Stimulated activated CD4-positive, alpha-beta T cell treated with anti-CD3 and anti-CD28 coated beads, Interleukin-2, amount 100 ng/mL, for 4 hours (primary cell): ENCODE measurements at regions not wholly inside any gene's neighbourhood (a gene's known extent, or its start where the extent isn't known, plus 50 kb on each side); places are given as distances from the start of the nearest gene placed in this dataset.
"Not testable (repeated sequence)": the region's sequence is repeated elsewhere in the genome, so short reads cannot be mapped to it uniquely, and the experiment has no call there.

Experiments used
- DNase-seq: peaks from one replicate; pipeline ENCODE4 v3.0.0-alpha.2; 2020; ENCODE audit warnings: low read depth

DNA sequence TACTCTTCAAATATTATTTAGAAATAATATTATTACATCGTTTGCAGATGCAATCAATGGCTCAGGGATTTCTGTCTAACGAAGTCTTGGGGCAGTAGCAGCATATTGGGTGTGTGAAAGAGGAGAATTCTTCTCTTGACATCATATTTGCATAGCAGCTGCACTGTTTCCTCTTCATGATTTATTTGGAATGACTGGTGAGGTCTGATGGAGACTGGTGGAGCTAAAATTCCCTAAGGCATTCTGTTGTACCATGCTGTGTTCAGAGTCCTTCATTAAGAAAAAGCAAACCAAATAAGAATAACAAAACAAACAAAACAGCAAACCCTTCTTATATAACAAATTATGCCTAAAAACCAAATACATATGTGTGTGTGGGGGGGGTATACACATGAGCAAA, 177.6 kb downstream of the DIRAS2 start:
- no peak for DNase-seq

- DNase-seq, result no peak
Observed at GRCh38 chr9:90466441-90466840, 176.2 kb downstream of the DIRAS2 start.

DNA sequence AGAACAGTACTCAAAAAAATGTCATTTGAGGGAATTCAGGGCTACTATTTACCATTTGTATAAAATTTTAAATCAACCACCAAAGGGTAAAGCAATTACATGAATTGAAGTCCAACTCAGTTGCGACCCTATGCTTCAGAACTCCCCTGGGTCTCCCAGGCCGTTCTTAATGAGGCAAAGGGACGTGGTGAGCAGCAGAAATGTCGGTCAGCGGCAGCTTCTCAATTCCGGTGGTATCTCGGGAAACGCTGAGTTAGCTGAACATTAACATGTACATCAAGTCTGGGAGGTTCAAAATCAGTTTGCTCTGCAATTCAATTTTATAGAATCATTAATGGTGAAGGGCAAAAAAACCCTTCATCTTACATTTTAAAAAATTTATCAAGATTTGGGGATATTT, 173.2 kb downstream of the DIRAS2 start:
- no peak for DNase-seq

GRCh38 chr9:90469865-90470387, 172.7 kb downstream of the DIRAS2 start:
- no peak for DNase-seq

- DNase-seq, result no peak
Observed at GRCh38 chr9:90476058-90476457, 166.6 kb downstream of the DIRAS2 start.

DNA sequence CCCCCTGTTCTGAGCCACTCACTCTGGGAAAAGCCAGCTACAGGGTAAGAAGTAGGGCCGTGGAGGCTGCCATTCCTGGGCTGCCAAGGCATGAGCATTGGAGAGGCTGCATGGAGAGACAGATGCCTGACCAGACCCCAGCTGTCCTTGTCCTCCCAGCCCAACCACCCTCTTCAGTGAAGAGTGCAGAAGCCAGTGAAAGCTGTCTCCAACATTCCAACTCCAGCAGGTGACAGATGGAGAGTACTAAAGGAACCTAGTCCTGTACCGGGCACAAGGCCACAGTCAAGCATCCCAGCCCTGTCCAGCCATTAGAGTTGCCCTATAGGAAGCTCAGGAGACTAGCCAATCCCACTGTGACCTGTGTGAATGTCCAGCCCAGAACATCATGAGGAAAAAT, 165.1 kb downstream of the DIRAS2 start:
- no peak for DNase-seq

GRCh38 chr9:90478821-90479220, 163.8 kb downstream of the DIRAS2 start:
- DNase-seq, result no peak

DNA sequence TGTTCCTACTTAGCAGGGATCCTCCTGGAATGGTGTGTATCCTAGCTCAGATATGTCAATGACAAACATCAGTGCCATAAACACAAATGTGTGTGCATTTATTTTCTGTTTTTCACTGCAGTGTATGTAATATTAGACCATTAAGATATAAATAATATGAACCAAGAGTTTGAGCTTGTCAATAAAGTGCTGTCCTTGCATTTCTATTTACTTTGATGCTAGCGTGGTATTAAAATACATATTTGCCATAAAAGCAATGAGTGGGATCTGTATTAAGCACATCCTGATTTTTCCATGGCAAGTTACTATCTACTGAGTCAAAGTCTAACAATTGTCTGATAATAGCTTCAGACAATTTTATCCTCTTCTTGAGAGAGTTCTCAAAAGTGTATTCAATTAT, 157.6 kb downstream of the DIRAS2 start:
- DNase-seq, result no peak

GRCh38 chr9:90489066-90489465, 153.6 kb downstream of the DIRAS2 start:
- no peak for DNase-seq

GRCh38 chr9:90499761-90500160, 142.9 kb downstream of the DIRAS2 start:
- no peak for DNase-seq

GRCh38 chr9:90502134-90502533, 140.5 kb downstream of the DIRAS2 start:
- DNase-seq, result no peak

GRCh38 chr9:90504486-90504885, 138.1 kb downstream of the DIRAS2 start:
- no peak for DNase-seq

GRCh38 chr9:90505695-90506094, 136.9 kb downstream of the DIRAS2 start:
- no peak for DNase-seq

DNA sequence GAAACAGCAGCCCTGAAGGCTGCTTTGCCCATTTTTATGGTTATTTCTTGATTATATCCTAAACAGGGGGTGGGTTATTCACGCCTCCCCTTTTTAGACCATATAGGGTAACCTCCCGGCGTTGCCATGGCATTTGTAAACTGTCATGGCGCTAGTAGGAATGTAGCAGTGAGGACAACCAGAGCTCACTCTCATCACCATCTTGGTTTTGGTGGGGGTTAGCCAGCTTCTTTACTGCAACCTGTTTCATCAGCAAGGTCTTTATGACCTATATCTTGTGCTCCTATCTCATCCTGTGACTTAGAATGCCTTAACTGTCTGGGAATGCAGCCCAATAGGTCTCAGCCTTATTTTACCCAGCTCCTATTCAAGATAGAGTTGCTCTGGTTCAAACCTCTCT, 136.2 kb downstream of the DIRAS2 start:
- DNase-seq, result not testable (repeated sequence)

GRCh38 chr9:90507621-90508020, 135.0 kb downstream of the DIRAS2 start:
- no peak for DNase-seq

DNA sequence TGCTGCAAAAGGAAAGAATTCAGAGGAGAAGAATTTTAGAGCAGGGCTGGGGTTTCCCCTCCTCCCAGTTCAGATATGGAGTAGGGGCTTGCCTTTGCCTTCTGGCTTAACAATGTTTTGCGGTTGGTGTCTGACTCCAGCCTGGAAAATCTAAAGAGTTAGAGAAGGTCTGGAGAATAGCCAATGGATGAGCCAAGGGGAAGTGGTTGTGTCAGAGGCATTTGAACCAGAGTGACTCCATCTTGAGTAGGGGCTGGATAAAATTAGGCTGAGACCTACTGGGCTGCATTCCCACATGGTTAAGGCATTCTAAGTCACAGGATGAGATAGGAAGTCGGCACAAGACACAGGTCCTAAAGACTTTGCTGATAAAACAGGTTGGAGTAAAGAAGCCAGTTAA, 133.7 kb downstream of the DIRAS2 start:
- no peak for DNase-seq

- DNase-seq, result no peak
Observed at GRCh38 chr9:90511711-90512110, 130.9 kb downstream of the DIRAS2 start.

DNA sequence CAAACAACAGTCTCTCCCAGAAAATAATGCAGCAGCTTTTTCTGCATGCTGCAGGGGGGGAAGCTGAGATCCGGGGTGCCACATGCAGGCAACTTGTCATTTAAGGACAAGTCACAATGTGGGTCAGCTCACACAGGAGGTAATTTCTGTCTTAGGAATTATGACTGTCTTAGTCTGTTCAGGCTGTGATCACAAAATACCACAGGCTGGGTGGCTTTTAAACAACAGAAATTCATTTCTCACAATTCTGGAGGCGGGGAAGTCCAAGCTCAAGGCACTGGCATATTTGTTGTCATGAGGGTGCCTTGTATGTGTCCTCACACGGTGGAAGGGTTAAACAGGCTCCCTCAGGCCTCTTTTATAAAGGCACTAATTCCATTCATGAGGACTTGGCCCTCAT, 127.7 kb downstream of the DIRAS2 start:
- no peak for DNase-seq

DNA sequence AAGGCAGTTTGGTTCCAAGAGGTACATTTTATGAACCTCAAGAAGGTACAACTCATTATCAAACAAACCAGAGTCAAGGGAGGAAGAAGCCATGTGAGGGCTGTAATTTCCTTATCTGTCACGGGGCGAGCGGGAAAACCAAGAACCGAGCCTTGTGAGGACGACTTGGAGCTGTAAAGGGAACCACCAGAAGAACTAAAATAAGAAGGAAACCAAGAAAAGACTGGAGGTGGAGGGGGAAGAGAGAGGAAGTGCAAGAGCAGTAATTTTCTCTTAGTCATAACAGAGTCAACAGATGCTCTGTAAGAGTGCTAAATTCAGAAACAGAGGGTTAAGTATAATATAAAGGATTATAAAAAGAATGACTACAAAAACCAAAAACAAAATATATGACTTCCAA, 127.1 kb downstream of the DIRAS2 start:
- DNase-seq, result no peak

GRCh38 chr9:90517103-90517502, 125.5 kb downstream of the DIRAS2 start:
- no peak for DNase-seq

DNA sequence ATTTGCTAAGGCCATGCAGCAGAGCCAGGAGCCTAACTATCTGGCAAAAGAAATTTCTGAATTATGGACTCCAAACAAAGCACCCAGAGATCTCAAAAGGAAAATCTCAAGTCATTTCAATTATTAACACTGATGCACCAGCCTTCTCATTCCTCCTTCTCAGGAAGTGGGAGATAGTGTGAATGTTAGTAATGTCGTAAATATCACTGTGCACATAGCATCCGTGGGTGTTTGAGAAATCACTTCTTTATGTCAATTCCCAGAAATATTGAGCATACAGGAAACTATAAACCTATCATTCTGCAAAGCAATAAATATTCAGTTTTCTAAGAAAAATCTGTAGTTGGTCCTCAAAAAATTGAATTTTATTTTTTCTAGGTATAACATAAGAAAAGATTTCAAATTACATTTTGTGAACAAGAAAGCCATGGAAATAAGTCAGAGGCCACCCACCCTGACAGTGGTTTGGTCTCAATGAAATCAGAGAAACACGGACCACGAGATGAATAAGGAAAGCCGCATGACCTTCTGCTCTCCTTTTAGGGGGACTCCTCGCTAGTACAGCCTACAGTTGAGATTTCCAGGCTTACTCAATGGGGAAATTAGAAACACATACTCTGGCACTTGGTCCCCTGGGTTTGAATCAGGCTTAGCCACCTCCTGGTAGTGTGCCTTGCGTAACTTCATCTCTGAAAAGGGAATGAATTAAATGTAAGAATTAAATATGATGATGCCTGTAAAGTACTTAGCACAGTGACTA, 120.6 kb downstream of the DIRAS2 start:
- DNase-seq, result no peak

- no peak for DNase-seq
Observed at GRCh38 chr9:90523958-90524357, 118.7 kb downstream of the DIRAS2 start.

GRCh38 chr9:90526386-90526785, 116.2 kb downstream of the DIRAS2 start:
- DNase-seq, result no peak

DNA sequence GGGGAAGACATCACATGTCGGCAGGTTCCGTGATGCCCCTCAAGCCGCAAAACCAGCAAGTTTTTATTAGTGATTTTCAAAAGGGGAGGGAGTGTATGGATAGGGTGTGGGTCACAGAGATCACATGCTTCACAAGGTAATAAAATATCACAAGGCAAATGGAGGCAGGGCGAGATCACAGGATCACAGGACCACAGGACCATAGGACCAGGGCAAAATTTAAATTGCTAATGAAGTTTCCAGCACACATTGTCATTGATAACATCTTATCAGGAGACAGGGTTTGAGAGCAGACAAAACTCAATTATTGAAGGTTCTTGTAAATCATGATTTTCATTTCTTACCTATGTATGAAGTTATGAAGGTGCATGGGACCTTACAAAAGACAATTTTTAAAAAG, 106.5 kb downstream of the DIRAS2 start:
- not testable (repeated sequence) for DNase-seq
